IPS DF 4.7 (cell line): ENCODE measurements at regions not wholly inside any gene's neighbourhood (a gene's known extent, or its start where the extent isn't known, plus 50 kb on each side); places are given as distances from the start of the nearest gene placed in this dataset.

Source experiments
- DNase-seq: peaks from one replicate; pipeline ENCODE4 v3.0.0-alpha.2; 2013; ENCODE audit warnings: low spot score; ENCODE audit errors: extremely low read depth

DNA sequence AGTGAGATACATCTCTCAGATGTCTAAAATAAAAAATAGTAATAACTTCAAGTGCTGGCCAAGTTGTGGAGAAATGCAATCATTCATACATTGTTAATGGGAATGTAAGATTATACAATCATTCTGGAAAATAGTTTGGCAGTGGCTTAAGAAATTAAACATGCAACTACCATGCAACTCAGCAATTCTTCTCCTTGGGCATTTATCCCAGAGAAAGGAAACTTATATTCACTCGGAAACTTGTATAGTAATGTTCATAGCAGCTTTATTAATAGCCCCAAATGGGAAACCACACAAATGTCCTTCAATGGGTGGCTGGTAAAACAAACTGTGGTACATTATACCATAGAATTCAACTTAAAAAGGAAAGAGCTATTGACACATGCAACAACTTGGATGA is 274.0 kb upstream of the SPRED2 start:
- DNase-seq, result no peak

DNA sequence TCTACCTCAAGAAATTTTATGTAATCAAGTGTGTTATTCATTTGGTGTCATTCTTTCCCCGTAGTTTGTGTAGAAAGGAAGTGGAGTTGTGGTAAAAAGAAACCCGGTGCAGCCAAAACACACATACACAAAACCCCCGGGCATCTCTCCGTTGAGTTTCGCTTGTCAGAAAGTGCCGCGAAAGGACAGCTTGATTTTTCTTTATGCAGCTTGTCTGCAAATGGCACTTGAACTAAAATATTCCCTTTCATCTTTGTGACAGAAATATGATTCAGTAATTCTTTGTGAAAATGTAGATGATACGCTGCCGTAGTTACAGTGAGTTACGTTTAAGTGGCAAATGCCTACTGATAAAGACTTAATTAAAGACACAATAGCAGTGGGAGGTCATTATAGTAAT is 268.8 kb upstream of the SPRED2 start:
- DNase-seq, result no peak

- DNase-seq, result no peak
Observed at GRCh38 chr2:65700720-65701119, 268.3 kb upstream of the SPRED2 start.

GRCh38 chr2:65700004-65700651 is 267.7 kb upstream of the SPRED2 start:
- no peak for DNase-seq

GRCh38 chr2:65691816-65692215 is 259.4 kb upstream of the SPRED2 start:
- DNase-seq, result no peak

- DNase-seq, result no peak
Observed at GRCh38 chr2:65688141-65688886, 255.9 kb upstream of the SPRED2 start.

- DNase-seq, result no peak
Observed at GRCh38 chr2:65687614-65688013, 255.2 kb upstream of the SPRED2 start.

- DNase-seq, result no peak
Observed at GRCh38 chr2:65686928-65687521, 254.6 kb upstream of the SPRED2 start.

GRCh38 chr2:65681503-65681902 is 249.1 kb upstream of the SPRED2 start:
- no peak for DNase-seq

GRCh38 chr2:65678779-65679391 is 246.5 kb upstream of the SPRED2 start:
- DNase-seq, result no peak

GRCh38 chr2:65675350-65675749 is 243.0 kb upstream of the SPRED2 start:
- no peak for DNase-seq

DNA sequence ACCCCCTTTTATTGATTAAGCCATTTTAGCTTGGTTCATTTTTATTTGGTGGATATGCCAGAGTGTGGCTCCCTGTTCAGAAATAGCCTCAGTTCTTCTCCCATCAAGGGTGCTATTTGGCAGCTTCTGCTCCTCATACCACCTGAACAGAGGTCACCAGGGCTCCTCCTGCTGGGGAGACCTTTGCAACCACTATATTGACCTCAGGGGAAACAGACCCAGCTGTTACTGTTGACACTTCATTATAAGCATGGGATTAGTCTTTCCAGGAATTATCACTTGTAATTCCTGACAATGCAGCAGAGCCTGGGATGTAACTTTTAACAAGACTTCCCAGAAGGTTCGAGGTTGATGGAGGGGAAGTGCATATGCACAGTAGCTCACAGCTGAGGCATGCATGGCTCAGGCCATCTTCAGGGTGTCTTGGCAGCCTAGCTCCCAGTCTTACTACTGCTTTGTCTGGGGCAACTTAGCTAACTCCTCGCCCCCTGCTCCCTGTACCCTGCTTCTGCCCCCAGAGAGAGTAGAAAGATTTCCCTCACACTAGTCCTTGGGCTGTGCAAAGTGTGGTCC is 239.4 kb upstream of the SPRED2 start:
- DNase-seq, result no peak

- DNase-seq, result no peak
Observed at GRCh38 chr2:65669574-65669973, 237.2 kb upstream of the SPRED2 start.

- no peak for DNase-seq
Observed at GRCh38 chr2:65668744-65669143, 236.3 kb upstream of the SPRED2 start.

DNA sequence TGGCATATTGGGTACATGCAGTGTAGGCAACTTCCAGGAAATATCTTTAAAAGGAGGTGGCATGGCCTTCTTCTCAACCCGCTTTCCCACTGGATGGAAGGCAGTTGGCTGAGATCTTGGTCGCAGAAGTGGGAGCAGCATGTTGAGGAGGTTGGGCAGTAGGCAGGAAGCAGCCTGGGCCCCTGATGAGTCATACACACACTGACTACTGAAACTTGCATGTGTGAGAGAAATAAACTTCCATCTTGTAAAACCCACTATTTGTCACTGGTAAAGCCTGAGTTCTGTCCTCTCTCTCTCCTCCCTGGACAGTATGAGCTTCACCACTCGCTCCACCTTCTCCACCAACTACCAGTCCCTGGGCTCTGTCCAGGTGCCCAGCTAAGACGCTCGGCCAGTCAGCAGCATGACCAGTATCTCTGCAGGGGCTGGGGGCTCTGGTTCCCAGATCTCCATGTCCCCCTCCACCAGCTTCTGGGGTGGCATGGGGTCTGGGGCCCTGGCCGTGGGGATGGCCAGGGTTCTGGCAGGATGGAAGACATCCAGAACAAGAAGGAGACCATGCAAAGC is 233.8 kb upstream of the SPRED2 start:
- no peak for DNase-seq

- no peak for DNase-seq
Observed at GRCh38 chr2:65664931-65665330, 232.5 kb upstream of the SPRED2 start.

- no peak for DNase-seq
Observed at GRCh38 chr2:65663831-65664407, 231.5 kb upstream of the SPRED2 start.

DNA sequence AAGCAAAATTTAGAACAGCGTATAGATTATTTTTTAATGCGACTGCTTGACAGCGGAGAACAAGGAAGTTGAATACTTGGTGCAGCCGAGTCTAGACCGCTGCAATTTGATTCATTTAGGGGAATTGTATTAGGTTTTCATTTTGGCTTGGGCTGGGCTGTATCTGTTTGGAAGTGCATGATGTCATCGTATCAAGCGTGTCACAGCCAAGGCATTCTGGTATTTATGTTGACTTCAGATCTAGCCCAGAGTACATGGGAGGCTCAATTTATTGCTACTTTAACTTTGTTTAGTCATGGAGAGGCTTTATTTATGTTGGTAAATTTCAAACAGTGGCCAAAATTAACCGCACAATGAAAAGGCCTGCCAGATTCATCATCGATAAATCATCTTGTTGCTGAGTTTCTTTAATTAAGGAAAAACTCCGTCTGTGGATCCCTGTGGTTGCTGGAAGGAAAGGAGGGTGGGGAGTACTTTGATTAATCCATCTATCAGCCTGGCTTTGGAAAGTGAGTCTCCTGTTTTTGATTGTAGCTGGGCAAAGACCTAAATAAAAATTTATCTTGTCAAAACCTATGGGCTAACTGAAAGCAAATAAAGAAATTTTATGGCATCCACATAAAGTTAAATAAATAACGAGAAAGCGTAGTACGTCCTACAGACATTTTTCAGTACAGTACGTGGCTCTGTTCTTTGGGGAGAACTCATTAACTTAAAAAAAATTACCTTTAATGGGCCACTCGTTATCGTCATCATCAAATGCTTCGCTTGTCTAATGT is 230.4 kb upstream of the SPRED2 start:
- no peak for DNase-seq

DNA sequence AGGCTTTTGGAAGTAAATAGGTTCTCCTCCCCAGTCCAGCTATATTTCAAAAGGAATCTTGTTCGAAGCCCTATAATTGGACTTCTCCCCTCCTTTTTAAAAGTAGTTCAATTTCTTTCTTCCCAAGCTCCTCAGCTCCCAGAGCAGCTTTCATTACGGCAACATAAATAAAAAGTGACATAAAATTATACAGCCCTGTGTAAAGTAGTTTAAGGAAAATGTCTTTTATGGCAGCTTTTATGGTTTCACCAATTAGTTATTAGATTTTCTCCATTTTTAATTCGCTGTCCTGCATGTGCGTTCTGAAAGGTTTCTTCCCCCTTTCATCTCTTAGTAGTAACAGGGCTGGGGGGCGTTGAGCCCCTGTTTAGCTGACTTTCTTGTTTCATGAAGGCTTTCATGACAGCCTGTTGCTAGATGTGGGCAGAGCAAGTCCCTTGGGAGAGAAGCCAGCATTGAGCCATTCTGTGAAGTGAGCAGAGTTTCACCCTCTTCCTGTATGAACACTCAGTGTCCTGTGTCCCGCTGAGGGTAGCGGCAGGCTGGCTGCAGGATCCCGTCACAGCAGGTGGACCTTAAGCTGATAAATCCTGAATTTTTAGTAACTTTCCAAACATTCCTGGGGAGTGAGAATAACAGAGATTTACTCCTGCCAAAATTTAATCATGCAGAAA is 229.7 kb upstream of the SPRED2 start:
- DNase-seq, result no peak

DNA sequence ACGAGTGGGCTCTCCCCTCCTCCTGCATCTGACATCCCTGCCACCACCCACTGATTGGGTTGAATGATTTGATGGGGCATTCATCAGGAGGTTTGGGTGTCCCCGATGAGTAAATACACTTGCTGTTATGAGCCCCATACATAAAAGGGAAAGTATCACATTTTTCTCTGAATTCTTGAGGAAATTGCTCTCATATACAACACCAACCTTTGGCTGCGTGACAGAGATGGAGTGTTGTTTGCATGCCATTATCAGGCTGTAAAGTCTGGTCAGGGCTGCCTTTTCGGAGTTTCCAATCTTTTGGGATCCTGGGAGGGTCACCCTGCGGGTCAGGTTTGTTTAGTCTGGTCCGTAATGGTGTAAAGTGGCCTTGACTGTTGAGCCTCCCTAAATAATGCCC is 227.9 kb upstream of the SPRED2 start:
- no peak for DNase-seq
